ENCODE measurements at regions not wholly inside any gene's neighbourhood (a gene's known extent, or its start where the extent isn't known, plus 50 kb on each side); places are given as distances from the start of the nearest gene placed in this dataset.

- TF ChIP-seq CTCF (IDR thresholded peaks at IDR 0.05) (no peak), POLR2AphosphoS5 (IDR thresholded peaks at IDR 0.05) (no peak)
Measured at GRCh38 chr5:86970361-86970760, 297.3 kb upstream of the RASA1 start.

Data from breast epithelium (tissue), 3 donors.